ENCODE measurements at regions not wholly inside any gene's neighbourhood (a gene's known extent, or its start where the extent isn't known, plus 50 kb on each side); places are given as distances from the start of the nearest gene placed in this dataset.
"Not testable (repeated sequence)": the region's sequence is repeated elsewhere in the genome, so short reads cannot be mapped to it uniquely, and the experiment has no call there.

DNA sequence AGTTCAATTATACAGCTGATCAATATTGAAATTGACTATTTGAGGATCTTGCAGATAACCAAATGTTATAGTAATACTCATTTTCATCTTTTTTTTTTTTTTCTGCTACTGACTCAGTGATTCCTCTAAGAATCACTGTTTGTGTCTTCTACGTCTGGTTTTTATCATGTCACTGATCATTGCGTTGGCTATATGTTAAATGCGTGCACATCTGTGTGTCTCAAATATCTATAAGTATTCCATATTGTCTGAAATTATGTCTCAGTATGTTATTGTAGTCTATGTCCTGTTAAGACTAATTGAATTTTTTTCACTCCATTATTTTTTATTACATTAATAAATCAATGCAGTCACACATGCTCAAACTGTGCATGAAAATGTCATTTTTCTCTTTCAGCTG, 200.5 kb downstream of the PCDH20 start:
- Histone ChIP-seq H3K9me1 (ENCODE audit: control insufficient read depth, extremely low read depth, insufficient read depth, low read length) (no peaks in the 10 kb centered on the region), H2AFZ (ENCODE audit: control insufficient read depth, low read length) (no peak overlapping the region), H3K27ac (ENCODE audit: control insufficient read depth, insufficient read depth, low read length) (no peak overlapping the region), H3K79me2 (ENCODE audit: control insufficient read depth, insufficient read depth, low read length) (no peaks in the 10 kb centered on the region), H3K4me3 (ENCODE audit: control insufficient read depth in 2 of 3, extremely low read depth in 1 of 3, insufficient read depth in 2 of 3, low read depth in 1 of 3, low read length in 3 of 3) (no peak overlapping the region), H4K20me1 (ENCODE audit: control insufficient read depth, extremely low read depth, insufficient read depth, low read length) (no peaks in the 10 kb centered on the region), H3K27me3 (ENCODE audit: control insufficient read depth, extremely low read depth, insufficient read depth, low read length) (no peaks in the 10 kb centered on the region), H3K9ac (ENCODE audit: control insufficient read depth, extremely low read depth, insufficient read depth, low read length) (no peak overlapping the region), H3K9me3 (ENCODE audit: control insufficient read depth, low read depth, low read length) (no peaks in the 10 kb centered on the region), H3K4me2 (ENCODE audit: control insufficient read depth, extremely low read depth, insufficient read depth, low read depth, low read length) (no peak overlapping the region), H3K36me3 (ENCODE audit: control insufficient read depth in 2 of 2, extremely low read depth in 1 of 2, insufficient read depth in 2 of 2, low read length in 2 of 2) (no peaks in the 10 kb centered on the region), H3K4me1 (ENCODE audit: control insufficient read depth, extremely low read depth, insufficient read depth, low read length) (no peaks in the 10 kb centered on the region)
- FAIRE-seq (no peak), DNase-seq (ENCODE audit: low read depth, low spot score) (no peak)
- TF ChIP-seq, protein P1, sequence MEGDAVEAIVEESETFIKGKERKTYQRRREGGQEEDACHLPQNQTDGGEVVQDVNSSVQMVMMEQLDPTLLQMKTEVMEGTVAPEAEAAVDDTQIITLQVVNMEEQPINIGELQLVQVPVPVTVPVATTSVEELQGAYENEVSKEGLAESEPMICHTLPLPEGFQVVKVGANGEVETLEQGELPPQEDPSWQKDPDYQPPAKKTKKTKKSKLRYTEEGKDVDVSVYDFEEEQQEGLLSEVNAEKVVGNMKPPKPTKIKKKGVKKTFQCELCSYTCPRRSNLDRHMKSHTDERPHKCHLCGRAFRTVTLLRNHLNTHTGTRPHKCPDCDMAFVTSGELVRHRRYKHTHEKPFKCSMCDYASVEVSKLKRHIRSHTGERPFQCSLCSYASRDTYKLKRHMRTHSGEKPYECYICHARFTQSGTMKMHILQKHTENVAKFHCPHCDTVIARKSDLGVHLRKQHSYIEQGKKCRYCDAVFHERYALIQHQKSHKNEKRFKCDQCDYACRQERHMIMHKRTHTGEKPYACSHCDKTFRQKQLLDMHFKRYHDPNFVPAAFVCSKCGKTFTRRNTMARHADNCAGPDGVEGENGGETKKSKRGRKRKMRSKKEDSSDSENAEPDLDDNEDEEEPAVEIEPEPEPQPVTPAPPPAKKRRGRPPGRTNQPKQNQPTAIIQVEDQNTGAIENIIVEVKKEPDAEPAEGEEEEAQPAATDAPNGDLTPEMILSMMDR (optimal IDR thresholded peaks at IDR 0.05 in 1 of 3, IDR thresholded peaks at IDR 0.05 in 1 of 3, conservative IDR thresholded peaks at IDR 0.05 in 1 of 3; ENCODE audit: extremely low read depth in 1 of 3, insufficient read depth in 2 of 3, low read length in 3 of 3), result no peak
- no peak for TF ChIP-seq EZH2 (IDR thresholded peaks at IDR 0.05; ENCODE audit: low read length)
- dilution Hi-C loops (cut with MboI; ENCODE audit: extremely low pct_ligation_motif_present, low sequenced_read_pairs), result no loop called here

DNA sequence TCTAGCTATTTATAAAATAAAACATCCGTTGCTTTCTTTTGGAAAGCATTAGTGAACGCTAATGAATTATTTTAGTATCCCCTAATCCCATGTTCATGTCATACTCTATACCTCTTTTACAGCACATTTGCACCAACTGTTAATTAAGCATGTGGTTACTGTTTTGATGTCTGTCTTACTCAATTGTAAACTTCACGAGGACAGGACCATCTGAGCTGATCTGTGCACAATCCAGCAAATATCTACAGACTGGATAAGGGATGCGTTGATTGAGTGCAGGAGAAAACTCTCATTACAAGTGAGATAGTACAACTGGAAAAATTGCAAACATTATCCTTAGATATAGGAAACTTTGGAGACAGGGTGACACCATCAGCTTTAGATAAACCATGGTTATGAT, 201.1 kb downstream of the PCDH20 start:
- Histone ChIP-seq H3K9ac (ENCODE audit: control insufficient read depth, extremely low read depth, insufficient read depth, low read length) (no peak overlapping the region), H3K9me3 (ENCODE audit: control insufficient read depth, low read depth, low read length) (no peaks in the 10 kb centered on the region), H3K36me3 (ENCODE audit: control insufficient read depth in 2 of 2, extremely low read depth in 1 of 2, insufficient read depth in 2 of 2, low read length in 2 of 2) (no peaks in the 10 kb centered on the region), H3K4me2 (ENCODE audit: control insufficient read depth, extremely low read depth, insufficient read depth, low read depth, low read length) (no peak overlapping the region), H3K79me2 (ENCODE audit: control insufficient read depth, insufficient read depth, low read length) (no peaks in the 10 kb centered on the region), H4K20me1 (ENCODE audit: control insufficient read depth, extremely low read depth, insufficient read depth, low read length) (no peaks in the 10 kb centered on the region), H3K9me1 (ENCODE audit: control insufficient read depth, extremely low read depth, insufficient read depth, low read length) (no peaks in the 10 kb centered on the region), H3K27ac (ENCODE audit: control insufficient read depth, insufficient read depth, low read length) (no peak overlapping the region), H3K4me1 (ENCODE audit: control insufficient read depth, extremely low read depth, insufficient read depth, low read length) (no peaks in the 10 kb centered on the region), H3K4me3 (ENCODE audit: control insufficient read depth in 2 of 3, extremely low read depth in 1 of 3, insufficient read depth in 2 of 3, low read depth in 1 of 3, low read length in 3 of 3) (no peak overlapping the region), H2AFZ (ENCODE audit: control insufficient read depth, low read length) (no peak overlapping the region), H3K27me3 (ENCODE audit: control insufficient read depth, extremely low read depth, insufficient read depth, low read length) (no peaks in the 10 kb centered on the region)
- TF ChIP-seq, protein P1 (optimal IDR thresholded peaks at IDR 0.05 in 1 of 3, IDR thresholded peaks at IDR 0.05 in 1 of 3, conservative IDR thresholded peaks at IDR 0.05 in 1 of 3; ENCODE audit: extremely low read depth in 1 of 3, insufficient read depth in 2 of 3, low read length in 3 of 3), result no peak
- TF ChIP-seq EZH2 (IDR thresholded peaks at IDR 0.05; ENCODE audit: low read length), result no peak
- no peak for FAIRE-seq
- DNase-seq (ENCODE audit: low read depth, low spot score), result no peak
- dilution Hi-C loops (cut with MboI; ENCODE audit: extremely low pct_ligation_motif_present, low sequenced_read_pairs), result no loop called here

- H3K4me2 ChIP-seq (ENCODE audit: control insufficient read depth, extremely low read depth, insufficient read depth, low read depth, low read length); H3K36me3 ChIP-seq (ENCODE audit: control insufficient read depth in 2 of 2, extremely low read depth in 1 of 2, insufficient read depth in 2 of 2, low read length in 2 of 2); FAIRE-seq; DNase-seq (ENCODE audit: low read depth, low spot score); H3K79me2 ChIP-seq (ENCODE audit: control insufficient read depth, insufficient read depth, low read length); H4K20me1 ChIP-seq (ENCODE audit: control insufficient read depth, extremely low read depth, insufficient read depth, low read length); H3K27me3 ChIP-seq (ENCODE audit: control insufficient read depth, extremely low read depth, insufficient read depth, low read length); dilution Hi-C loops (cut with MboI; ENCODE audit: extremely low pct_ligation_motif_present, low sequenced_read_pairs); H3K4me3 ChIP-seq (ENCODE audit: control insufficient read depth in 2 of 3, extremely low read depth in 1 of 3, insufficient read depth in 2 of 3, low read depth in 1 of 3, low read length in 3 of 3); H3K27ac ChIP-seq (ENCODE audit: control insufficient read depth, insufficient read depth, low read length); H3K9me3 ChIP-seq (ENCODE audit: control insufficient read depth, low read depth, low read length); H3K4me1 ChIP-seq (ENCODE audit: control insufficient read depth, extremely low read depth, insufficient read depth, low read length); H3K9me1 ChIP-seq (ENCODE audit: control insufficient read depth, extremely low read depth, insufficient read depth, low read length); H2AFZ ChIP-seq (ENCODE audit: control insufficient read depth, low read length); H3K9ac ChIP-seq (ENCODE audit: control insufficient read depth, extremely low read depth, insufficient read depth, low read length): not testable (repeated sequence)
These were observed 209.8 kb downstream of the PCDH20 start for GRCh38 chr13:61205898-61206297.
